ENCODE measurements at regions not wholly inside any gene's neighbourhood (a gene's known extent, or its start where the extent isn't known, plus 50 kb on each side); places are given as distances from the start of the nearest gene placed in this dataset.

DNA sequence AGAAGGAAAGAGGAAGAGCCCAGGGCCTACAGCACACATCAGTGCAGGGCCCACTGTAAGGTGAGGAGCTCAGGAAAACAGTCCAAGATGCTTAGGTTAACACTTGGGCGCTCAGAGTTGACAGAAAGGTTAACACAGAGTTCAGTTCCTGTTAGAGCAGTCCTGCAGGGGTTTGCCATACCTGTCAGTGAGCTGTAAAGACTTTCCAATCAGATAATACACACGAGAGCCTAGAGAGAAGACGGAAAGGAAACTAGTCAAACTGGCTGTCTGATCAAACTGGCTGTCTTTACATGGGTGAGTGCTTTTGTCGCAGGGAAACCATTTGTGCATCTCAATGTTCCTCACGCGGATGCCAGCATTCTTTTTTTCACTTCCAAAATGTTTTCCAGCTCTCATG, 61.4 kb upstream of the ARHGEF26 start:
- FAIRE-seq (no peak), DNase-seq (ENCODE audit: low read depth, low spot score) (no peak)
- H3K9ac ChIP-seq (replicated peaks; ENCODE audit: extremely low read depth, insufficient read depth, low read length): no peak overlapping the region
- no peaks in the 10 kb centered on the region for H3K79me2 ChIP-seq (ENCODE audit: control insufficient read depth, insufficient read depth, low read length)
- no peaks in the 10 kb centered on the region for H3K36me3 ChIP-seq (ENCODE audit: control insufficient read depth in 2 of 2, extremely low read depth in 1 of 2, insufficient read depth in 2 of 2, low read length in 2 of 2)
- no peak overlapping the region for H3K27ac ChIP-seq (ENCODE audit: insufficient read depth, low read depth, low read length)
- no peaks in the 10 kb centered on the region for H3K4me1 ChIP-seq (ENCODE audit: control insufficient read depth, extremely low read depth, insufficient read depth, low read length)
- no TSS peak for BruUV-seq (replicated peaks)
- dilution Hi-C loops (cut with MboI; ENCODE audit: extremely low pct_ligation_motif_present, low sequenced_read_pairs): no loop called here
- no peak overlapping the region for H2AFZ ChIP-seq (ENCODE audit: low read depth, low read length)
- intact Hi-C loops (cut with micrococcal nuclease): no loop called here
- CTCF ChIA-PET: no interaction called here
- POLR2A ChIA-PET: no interaction called here
- no peaks in the 10 kb centered on the region for H3K9me3 ChIP-seq (replicated peaks; ENCODE audit: control insufficient read depth, insufficient read depth, low read length)
- no peaks in the 10 kb centered on the region for H3K9me1 ChIP-seq (replicated peaks; ENCODE audit: control insufficient read depth, extremely low read depth, insufficient read depth, low read length)
- H3K4me3 ChIP-seq (replicated peaks in 1 of 3; ENCODE audit: insufficient read depth in 1 of 3, low read depth in 1 of 3, low read length in 3 of 3): no peak overlapping the region
- no peak overlapping the region for H3K4me2 ChIP-seq (ENCODE audit: insufficient read depth, low read length)
- no peak for TF ChIP-seq MYC (IDR thresholded peaks at IDR 0.05; ENCODE audit: low read depth, low read length)
- TF ChIP-seq POLR2A (IDR thresholded peaks at IDR 0.05; ENCODE audit: low read depth, low read length): no peak
- TF ChIP-seq FOS (IDR thresholded peaks at IDR 0.05; ENCODE audit: borderline replicate concordance, insufficient read depth, low read length): no peak
- TF ChIP-seq, protein P1, sequence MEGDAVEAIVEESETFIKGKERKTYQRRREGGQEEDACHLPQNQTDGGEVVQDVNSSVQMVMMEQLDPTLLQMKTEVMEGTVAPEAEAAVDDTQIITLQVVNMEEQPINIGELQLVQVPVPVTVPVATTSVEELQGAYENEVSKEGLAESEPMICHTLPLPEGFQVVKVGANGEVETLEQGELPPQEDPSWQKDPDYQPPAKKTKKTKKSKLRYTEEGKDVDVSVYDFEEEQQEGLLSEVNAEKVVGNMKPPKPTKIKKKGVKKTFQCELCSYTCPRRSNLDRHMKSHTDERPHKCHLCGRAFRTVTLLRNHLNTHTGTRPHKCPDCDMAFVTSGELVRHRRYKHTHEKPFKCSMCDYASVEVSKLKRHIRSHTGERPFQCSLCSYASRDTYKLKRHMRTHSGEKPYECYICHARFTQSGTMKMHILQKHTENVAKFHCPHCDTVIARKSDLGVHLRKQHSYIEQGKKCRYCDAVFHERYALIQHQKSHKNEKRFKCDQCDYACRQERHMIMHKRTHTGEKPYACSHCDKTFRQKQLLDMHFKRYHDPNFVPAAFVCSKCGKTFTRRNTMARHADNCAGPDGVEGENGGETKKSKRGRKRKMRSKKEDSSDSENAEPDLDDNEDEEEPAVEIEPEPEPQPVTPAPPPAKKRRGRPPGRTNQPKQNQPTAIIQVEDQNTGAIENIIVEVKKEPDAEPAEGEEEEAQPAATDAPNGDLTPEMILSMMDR (IDR thresholded peaks at IDR 0.05; ENCODE audit: extremely low read depth in 1 of 2, insufficient read depth in 1 of 2, low read depth in 1 of 2, low read length in 2 of 2): no peak
- no peak for TF ChIP-seq JUN (IDR thresholded peaks at IDR 0.05; ENCODE audit: borderline replicate concordance, insufficient read depth, insufficient read length, low read depth)
- no peak for TF ChIP-seq GATA2 (IDR thresholded peaks at IDR 0.05; ENCODE audit: insufficient read depth, insufficient read length, low read depth, low read length)
- TF ChIP-seq EZH2 (IDR thresholded peaks at IDR 0.05; ENCODE audit: borderline replicate concordance, low read depth, low read length, severe bottlenecking): no peak
- no peak for TF ChIP-seq POLR2AphosphoS5 (IDR thresholded peaks at IDR 0.05; ENCODE audit: insufficient read depth, low read depth, low read length)
- no peaks in the 10 kb centered on the region for H3K27me3 ChIP-seq (ENCODE audit: control insufficient read depth in 2 of 2, insufficient read depth in 2 of 2, low read length in 2 of 2)
- no peaks in the 10 kb centered on the region for H4K20me1 ChIP-seq (replicated peaks; ENCODE audit: control insufficient read depth, extremely low read depth, insufficient read depth, low read length)
